SU-DHL-6 (cell line): ENCODE measurements at regions not wholly inside any gene's neighbourhood (a gene's known extent, or its start where the extent isn't known, plus 50 kb on each side); places are given as distances from the start of the nearest gene placed in this dataset.

Experiments used
- H2AFZ ChIP-seq: fragments of 200-600 bp; sonication (generic); 2 replicates; pipeline ENCODE4 v1.6.1; 2014; ENCODE audit warnings: low read depth, mild to moderate bottlenecking, moderate library complexity, mixed read lengths, antibody characterized with exemption, low read length; ENCODE audit not compliant: severe bottlenecking
- H3F3A ChIP-seq: fragments of 200-600 bp; shearing (Covaris generic); 2 replicates; pipeline ENCODE4 v1.6.0; 2016; ENCODE audit warnings: antibody characterized with exemption, mild to moderate bottlenecking; ENCODE audit not compliant: insufficient read depth
- H3K27ac ChIP-seq: fragments of 200-600 bp; sonication (generic); 2 replicates; pipeline ENCODE4 v1.5.1; 2016; ENCODE audit warnings: low read depth, mild to moderate bottlenecking, low read length, moderate library complexity, mixed read lengths
- H3K27me3 ChIP-seq: fragments of 200-600 bp; sonication (generic), shearing (Covaris generic); 2 replicates; pipeline ENCODE4 v1.6.0; 2014; ENCODE audit warnings: mild to moderate bottlenecking, low read length
- H3K36me3 ChIP-seq: fragments of 200-600 bp; sonication (generic); 2 replicates; pipeline ENCODE4 v1.6.1; 2014; ENCODE audit warnings: mild to moderate bottlenecking, low read length, mixed read lengths
- H3K4me2 ChIP-seq: fragments of 300-600, 200-600 bp; shearing (Covaris generic), sonication (generic); 2 replicates; pipeline ENCODE4 v1.6.0; 2014; ENCODE audit warnings: low read length, low read depth, mild to moderate bottlenecking; ENCODE audit not compliant: poor library complexity, severe bottlenecking
- H3K4me3 ChIP-seq: fragments of 200-600 bp; sonication (generic); 2 replicates; pipeline ENCODE4 v1.5.1; 2014; ENCODE audit warnings: antibody characterized with exemption, low read length, mild to moderate bottlenecking, mixed read lengths; ENCODE audit not compliant: insufficient read depth, poor library complexity, severe bottlenecking
- H3K79me2 ChIP-seq: fragments of 200-600 bp; sonication (generic); 2 replicates; pipeline ENCODE4 v1.6.1; 2014; ENCODE audit warnings: mild to moderate bottlenecking, low read length, moderate library complexity; ENCODE audit not compliant: insufficient read depth
- H3K9ac ChIP-seq: fragments of 200-600 bp; sonication (generic); 2 replicates; pipeline ENCODE4 v1.7.0; 2014; ENCODE audit warnings: mild to moderate bottlenecking, low read length
- H3K9me2 ChIP-seq: fragments of 200-600 bp; sonication (generic); replicated peaks from 2 replicates; pipeline ENCODE4 v1.6.1; 2014; ENCODE audit warnings: low read length; ENCODE audit not compliant: insufficient read depth
- H3K9me3 ChIP-seq: fragments of 200-600 bp; sonication (generic); 2 replicates; pipeline ENCODE4 v1.6.1; 2014; ENCODE audit warnings: low read length, mixed read lengths; ENCODE audit not compliant: insufficient read depth
- H4K20me1 ChIP-seq: fragments of 200-600 bp; sonication (generic); 2 replicates; pipeline ENCODE4 v1.6.1; 2014; ENCODE audit warnings: low read depth, mild to moderate bottlenecking, antibody characterized with exemption, low read length, moderate library complexity, mixed read lengths
- CTCF ChIP-seq: fragments of 200-600 bp; sonication (generic); IDR thresholded peaks from one replicate; pipeline ENCODE4 v1.5.1; 2017; ENCODE audit warnings: antibody characterized with exemption, mild to moderate bottlenecking, low read length, moderate library complexity; ENCODE audit not compliant: insufficient read depth, poor library complexity, severe bottlenecking
- EZH2phosphoT487 ChIP-seq: fragments of 200-600 bp; sonication (generic), shearing (Covaris generic); conservative IDR thresholded peaks from 2 replicates; pipeline ENCODE4 v1.6.1; 2018; ENCODE audit warnings: mild to moderate bottlenecking, antibody characterized with exemption, low read length, moderate library complexity, mixed read lengths

DNA sequence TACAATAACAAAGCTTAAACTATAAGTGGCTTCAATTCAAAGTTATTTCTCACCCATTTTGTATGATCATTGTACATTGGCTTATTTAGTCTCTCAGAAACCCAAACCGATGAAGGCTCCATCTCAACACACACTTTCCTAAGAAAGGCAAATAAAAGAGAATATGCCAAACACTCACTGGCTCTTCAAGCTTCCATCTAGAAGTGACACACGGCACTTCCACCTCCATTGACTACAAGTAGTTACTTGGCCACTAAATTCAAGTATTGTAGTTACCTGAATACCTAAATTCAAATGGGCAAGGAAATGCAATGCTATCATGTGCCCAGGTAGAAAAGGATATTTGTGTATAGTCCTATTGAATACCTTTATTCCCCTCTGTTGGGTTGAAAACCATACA is 170.6 kb downstream of the OGFRL1 start:
- H3K9ac ChIP-seq, result no peak overlapping the region
- H3K79me2 ChIP-seq, result no peaks in the 10 kb centered on the region
- H2AFZ ChIP-seq, result no peak overlapping the region
- no peaks in the 10 kb centered on the region for H3F3A ChIP-seq
- no peaks in the 10 kb centered on the region for H4K20me1 ChIP-seq
- H3K4me2 ChIP-seq, result no peak overlapping the region
- no peak overlapping the region for H3K4me3 ChIP-seq
- H3K36me3 ChIP-seq, result no peaks in the 10 kb centered on the region
- no peaks in the 10 kb centered on the region for H3K9me3 ChIP-seq
- no peak for TF ChIP-seq EZH2phosphoT487
- no peak for TF ChIP-seq CTCF
- H3K27me3 ChIP-seq, result no peaks in the 10 kb centered on the region
- H3K9me2 ChIP-seq, result no peaks in the 10 kb centered on the region
- H3K27ac ChIP-seq, result no peak overlapping the region

GRCh38 chr6:71460933-71461332 is 172.3 kb downstream of the OGFRL1 start:
- Histone ChIP-seq H3K9ac (no peak overlapping the region), H3K79me2 (no peaks in the 10 kb centered on the region), H3K9me3 (no peaks in the 10 kb centered on the region), H3K27ac (no peak overlapping the region), H3K4me3 (no peak overlapping the region), H4K20me1 (no peaks in the 10 kb centered on the region), H3K9me2 (no peaks in the 10 kb centered on the region), H2AFZ (no peak overlapping the region), H3F3A (no peaks in the 10 kb centered on the region), H3K36me3 (no peaks in the 10 kb centered on the region), H3K4me2 (no peak overlapping the region), H3K27me3 (no peaks in the 10 kb centered on the region)
- no peak for TF ChIP-seq CTCF
- TF ChIP-seq EZH2phosphoT487, result no peak

GRCh38 chr6:71463061-71463460 is 174.4 kb downstream of the OGFRL1 start:
- Histone ChIP-seq H3K79me2 (no peaks in the 10 kb centered on the region), H4K20me1 (no peaks in the 10 kb centered on the region), H3K27ac (no peak overlapping the region), H3K4me3 (no peak overlapping the region), H3F3A (no peaks in the 10 kb centered on the region), H3K9me2 (no peaks in the 10 kb centered on the region), H3K36me3 (no peaks in the 10 kb centered on the region), H3K4me2 (no peak overlapping the region), H3K9ac (no peak overlapping the region), H3K27me3 (no peaks in the 10 kb centered on the region), H3K9me3 (no peaks in the 10 kb centered on the region), H2AFZ (no peak overlapping the region)
- no peak for TF ChIP-seq CTCF
- no peak for TF ChIP-seq EZH2phosphoT487

- no peak for TF ChIP-seq CTCF
- no peak for TF ChIP-seq EZH2phosphoT487
These were observed 176.5 kb downstream of the OGFRL1 start for GRCh38 chr6:71465096-71465495.

More at GRCh38 chr6:71465096-71465495, 176.5 kb downstream of the OGFRL1 start:
- Histone ChIP-seq H3K9ac (no peak overlapping the region), H3K27me3 (no peaks in the 10 kb centered on the region), H3F3A (no peaks in the 10 kb centered on the region), H3K9me2 (no peaks in the 10 kb centered on the region), H3K9me3 (no peaks in the 10 kb centered on the region), H3K4me3 (no peak overlapping the region), H4K20me1 (no peaks in the 10 kb centered on the region), H2AFZ (no peak overlapping the region), H3K36me3 (no peaks in the 10 kb centered on the region), H3K4me2 (no peak overlapping the region), H3K79me2 (no peaks in the 10 kb centered on the region), H3K27ac (no peak overlapping the region)
